GM20431 (cell line): ENCODE measurements at regions not wholly inside any gene's neighbourhood (a gene's known extent, or its start where the extent isn't known, plus 50 kb on each side); places are given as distances from the start of the nearest gene placed in this dataset.

Source experiments
- in situ Hi-C: fragments of 300-500 bp; cut with MseI, MboI; formaldehyde crosslinking; loops from one replicate; pipeline ENCODE4 v1.15.0; 2020; ENCODE audit warnings: low sequenced_read_pairs; ENCODE audit not compliant: unreplicated experiment

- in situ Hi-C loops = no loop called here
Measured at GRCh38 chr7:41633690-41634089, 69.2 kb downstream of the INHBA start.

GRCh38 chr7:41630741-41631140 lies 72.1 kb downstream of the INHBA start:
- in situ Hi-C loops = no loop called here

DNA sequence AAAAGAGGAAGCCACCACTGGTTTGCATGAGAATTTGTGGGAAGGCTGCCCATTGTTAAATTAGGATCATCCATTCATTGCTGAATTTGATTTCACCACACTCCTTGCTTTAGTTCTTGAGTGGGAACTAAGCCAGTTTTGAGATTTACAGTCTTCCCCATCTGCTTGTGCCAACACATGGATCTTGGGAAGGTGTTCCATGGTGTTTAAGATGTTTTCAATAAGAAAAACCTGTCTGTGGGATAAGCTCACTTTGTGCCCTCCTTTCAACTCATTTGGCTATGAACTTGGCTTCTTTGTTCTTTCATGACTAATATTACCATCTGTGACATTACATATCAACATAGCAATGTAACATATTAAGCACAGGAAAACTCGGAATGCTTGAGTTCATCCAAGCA lies 73.2 kb downstream of the INHBA start:
- in situ Hi-C loops = no loop called here

GRCh38 chr7:41628901-41629300 lies 74.0 kb downstream of the INHBA start:
- in situ Hi-C loops = no loop called here

DNA sequence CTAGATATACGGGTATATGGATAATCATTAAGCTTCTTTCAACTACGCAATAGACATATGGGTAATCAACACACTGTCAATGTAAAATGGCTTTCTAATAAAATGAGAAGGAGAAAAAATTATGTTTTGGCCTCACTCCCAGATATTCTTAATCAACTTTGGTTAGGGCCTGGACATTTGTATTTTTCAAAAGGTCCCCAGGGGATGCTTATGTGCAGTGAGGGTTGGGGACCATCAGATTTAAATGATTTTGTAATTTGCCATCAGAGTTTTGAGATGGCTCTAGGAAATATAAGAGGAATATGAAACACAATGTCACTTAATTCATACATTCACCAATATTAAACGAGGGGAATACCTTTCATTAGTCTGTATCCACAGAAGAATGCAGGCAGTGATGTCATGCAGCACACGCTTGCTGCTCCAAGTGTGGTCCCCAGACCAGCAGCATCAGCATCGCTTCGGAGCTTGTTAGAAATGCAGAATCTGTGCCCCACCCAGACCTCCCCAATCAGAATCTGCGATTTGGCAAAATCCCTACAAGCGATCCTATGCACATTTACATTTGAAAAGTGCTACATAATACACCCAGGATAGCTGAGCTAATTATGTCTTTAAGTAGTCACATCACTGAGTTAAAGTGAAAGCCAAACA lies 75.1 kb downstream of the INHBA start:
- in situ Hi-C loops = no loop called here

DNA sequence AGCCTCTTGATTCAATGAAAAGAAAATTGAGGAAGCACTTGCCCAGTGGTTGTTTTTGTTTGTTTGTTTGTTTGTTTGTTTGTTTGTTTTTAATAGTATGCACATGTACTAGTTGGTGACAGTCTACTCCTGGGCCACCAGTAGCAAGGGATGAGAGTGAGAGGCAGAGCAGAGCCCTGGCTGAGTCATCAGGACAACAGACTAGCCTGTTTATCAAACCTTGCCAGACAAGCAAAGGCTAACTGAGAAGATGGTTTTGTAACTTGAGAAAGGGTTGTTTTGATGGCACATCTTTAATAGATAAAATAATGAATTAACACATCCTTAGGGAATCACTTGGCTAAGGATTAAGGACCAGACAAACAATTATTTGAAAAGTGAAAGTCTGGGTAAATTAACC lies 78.1 kb downstream of the INHBA start:
- in situ Hi-C loops = no loop called here

GRCh38 chr7:41621953-41622831 lies 80.7 kb downstream of the INHBA start:
- in situ Hi-C loops = no loop called here

DNA sequence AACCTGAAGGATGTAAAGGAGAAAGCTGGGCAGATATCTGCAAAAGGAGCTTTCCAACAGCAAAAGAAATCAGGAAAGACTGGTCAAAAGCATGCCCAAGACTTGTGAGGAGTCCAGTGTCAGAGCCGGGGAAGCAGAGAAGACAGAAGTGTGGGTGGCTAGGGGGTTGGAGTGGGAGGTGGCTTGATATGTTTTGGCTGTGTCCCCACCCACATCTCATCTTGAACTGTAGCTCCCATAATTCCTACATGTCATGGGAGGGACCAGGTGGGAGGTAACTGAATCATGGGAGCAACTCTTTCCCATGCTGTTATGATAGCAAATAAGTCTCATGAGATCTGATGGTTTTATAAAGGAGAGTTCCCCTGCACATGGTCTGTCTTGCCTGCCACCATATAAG lies 84.9 kb downstream of the INHBA start:
- in situ Hi-C loops = no loop called here

DNA sequence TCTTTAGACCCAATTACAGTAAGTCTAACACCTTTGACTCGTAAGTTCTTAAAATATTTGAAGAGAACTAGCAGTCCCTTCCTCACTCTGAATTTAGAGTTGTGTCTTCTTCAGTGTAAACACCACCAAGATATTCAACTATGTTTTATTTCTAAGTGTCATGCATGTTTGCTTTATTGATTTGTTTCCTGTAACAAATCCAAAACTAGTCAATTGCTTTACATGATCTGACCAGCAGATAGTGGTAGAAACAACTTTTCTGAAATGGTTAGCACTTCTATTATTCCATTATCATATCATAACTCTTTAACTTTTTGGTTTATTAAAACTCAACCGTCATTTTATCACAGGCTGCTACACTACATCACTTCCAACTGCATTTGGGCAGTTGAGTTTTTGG lies 90.1 kb downstream of the INHBA start:
- in situ Hi-C loops = no loop called here

GRCh38 chr7:41612386-41612785 lies 90.5 kb downstream of the INHBA start:
- in situ Hi-C loops = no loop called here

- in situ Hi-C loops = no loop called here
Measured at GRCh38 chr7:41608447-41608846, 94.4 kb downstream of the INHBA start.

DNA sequence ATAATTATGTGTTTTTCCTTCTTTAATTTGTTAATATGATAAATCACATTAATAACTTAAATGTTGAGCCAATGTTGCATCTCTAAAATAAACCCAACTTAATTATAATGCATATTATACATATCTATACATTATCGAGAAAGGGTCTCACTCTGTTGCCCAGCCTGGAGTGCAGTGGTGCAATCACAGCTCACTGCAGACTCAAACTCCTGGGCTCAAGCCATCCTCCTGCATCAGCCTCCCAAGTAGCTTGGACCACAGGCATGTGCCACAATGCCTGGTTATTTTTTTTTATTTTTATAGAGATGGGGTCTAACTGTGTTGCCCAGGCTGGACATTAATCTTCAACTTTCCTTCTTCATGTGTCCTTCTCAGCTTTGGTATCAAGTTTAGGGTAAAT lies 98.9 kb downstream of the INHBA start:
- in situ Hi-C loops = no loop called here

GRCh38 chr7:41599760-41600159 lies 103.1 kb downstream of the INHBA start:
- in situ Hi-C loops = no loop called here

- in situ Hi-C loops = no loop called here
Measured at GRCh38 chr7:41592794-41593193, 110.1 kb downstream of the INHBA start.

DNA sequence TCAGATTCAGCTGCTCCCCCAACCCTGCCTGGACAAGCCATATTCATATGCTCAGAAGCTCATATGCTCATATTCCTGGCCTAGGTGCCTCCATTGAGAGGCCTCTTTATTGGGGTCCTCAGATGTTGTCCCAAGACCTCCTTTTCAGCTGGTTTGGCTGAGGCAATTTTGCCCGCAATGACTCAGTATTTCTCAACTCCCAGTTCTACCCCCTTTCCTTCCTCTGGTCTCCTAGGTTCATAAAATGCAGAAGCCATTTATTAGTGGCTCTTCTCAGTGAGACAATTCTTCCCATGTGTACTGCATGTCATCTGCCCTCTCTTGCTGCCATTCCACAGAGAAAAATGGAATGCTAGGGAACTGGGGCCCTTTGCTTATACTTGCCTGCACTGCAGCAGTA lies 110.7 kb downstream of the INHBA start:
- in situ Hi-C loops = no loop called here

GRCh38 chr7:41590986-41591385 lies 111.9 kb downstream of the INHBA start:
- in situ Hi-C loops = no loop called here

- in situ Hi-C loops = no loop called here
Measured at GRCh38 chr7:41588341-41588740, 114.5 kb downstream of the INHBA start.

DNA sequence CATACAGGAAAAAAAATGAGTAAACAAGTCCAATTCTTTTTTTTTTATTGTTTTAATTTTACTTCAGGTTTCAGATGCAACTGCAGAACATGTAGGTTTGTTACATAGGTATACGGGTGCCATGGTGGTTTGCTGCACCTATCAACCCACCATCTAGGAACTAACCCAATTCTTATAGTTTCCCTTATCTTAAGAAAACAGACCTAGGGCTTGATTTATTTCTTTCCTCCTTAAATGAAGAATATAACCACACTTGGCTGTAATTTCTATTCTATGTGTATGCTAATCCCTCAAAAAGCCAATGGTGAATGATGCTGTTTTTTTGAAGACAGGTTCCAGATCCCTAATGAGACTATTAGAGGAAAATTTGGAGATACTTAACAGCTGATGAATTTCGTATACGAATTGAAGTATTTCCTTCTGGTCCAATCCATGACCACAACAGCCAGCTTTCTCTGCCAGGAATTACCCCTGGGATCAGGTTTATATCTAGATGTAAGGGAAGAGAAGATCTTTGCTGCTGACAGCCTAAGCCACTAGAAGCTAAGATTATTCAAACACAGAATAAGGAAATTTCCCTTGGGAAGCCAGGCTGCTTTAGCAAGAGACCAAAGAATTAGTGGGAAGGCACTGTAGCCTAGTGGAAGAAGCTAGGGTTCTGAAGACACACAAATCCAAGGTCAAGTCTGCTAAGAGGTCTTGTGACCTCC lies 115.8 kb downstream of the INHBA start:
- in situ Hi-C loops = no loop called here

DNA sequence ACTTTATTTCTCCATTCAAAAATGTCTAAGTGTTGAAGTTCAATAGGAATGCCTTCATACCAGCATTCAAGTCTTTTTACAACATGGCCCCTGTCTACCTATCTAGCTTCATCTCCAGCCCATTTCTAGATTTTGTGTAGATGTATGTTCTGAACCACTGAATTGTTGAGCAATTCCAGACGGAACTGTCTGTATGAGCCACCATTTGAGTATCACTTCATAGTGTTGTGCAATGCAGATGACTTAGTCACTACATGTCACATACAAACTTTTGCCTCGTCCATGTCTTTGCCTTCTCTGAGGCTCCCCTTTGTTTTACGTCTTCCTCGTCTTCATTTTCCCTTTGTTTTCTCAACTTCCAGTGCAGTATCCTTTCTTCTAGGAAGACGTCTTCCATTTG lies 118.1 kb downstream of the INHBA start:
- in situ Hi-C loops = no loop called here

GRCh38 chr7:41582116-41582515 lies 120.8 kb downstream of the INHBA start:
- in situ Hi-C loops = no loop called here

DNA sequence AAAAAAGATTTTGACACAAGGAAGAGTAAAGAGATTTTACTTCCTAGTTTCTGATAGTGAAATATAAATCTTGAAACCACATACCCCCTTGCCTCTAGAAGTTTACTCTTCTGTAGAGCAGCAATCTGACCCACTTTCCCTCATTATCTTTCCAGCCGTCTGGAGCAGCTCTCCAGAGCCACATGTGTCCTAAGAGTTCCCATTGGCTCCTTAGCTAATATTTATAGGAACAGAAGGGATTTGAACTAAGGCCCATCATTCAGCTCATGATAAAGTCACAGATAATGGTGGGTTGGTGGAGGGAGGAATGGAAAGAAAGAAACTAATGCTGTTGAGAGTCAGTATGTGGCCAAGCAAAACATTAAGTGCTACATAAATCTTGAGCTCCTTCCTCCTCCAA lies 121.8 kb downstream of the INHBA start:
- in situ Hi-C loops = no loop called here
